Body of pancreas (tissue), 4 donors: ENCODE measurements at regions not wholly inside any gene's neighbourhood (a gene's known extent, or its start where the extent isn't known, plus 50 kb on each side); places are given as distances from the start of the nearest gene placed in this dataset.

ENCODE experiments used
- ATAC-seq: fragments of 150-250 bp; one replicate; pipeline ENCODE4 v1.9.1; 2016
- DNase-seq, 4 donors: peaks; one replicate each; pipeline ENCODE4 v3.0.0-alpha.2; 2019
- H3K27ac ChIP-seq, 4 donors: fragments of 200-600 bp; sonication (generic); 1 replicate in 3 of 4; 2 replicates in 1 of 4; pipeline versions ENCODE4 v1.5.1 to v1.6.1; 2016 to 2019; ENCODE audit warnings: mild to moderate bottlenecking in 1 of 4, mixed read lengths in 1 of 4, moderate library complexity in 1 of 4
- H3K27me3 ChIP-seq, 2 donors: fragments of 200-600 bp; sonication (generic); one replicate each; pipeline ENCODE4 v1.6.0; 2016; ENCODE audit warnings: mild to moderate bottlenecking in 1 of 2
- H3K36me3 ChIP-seq, 2 donors: fragments of 200-600 bp; sonication (generic); replicated peaks in 1 of 2; 2 replicates each; pipeline ENCODE4 v1.5.1; 2016; ENCODE audit warnings: low read depth in 2 of 2; ENCODE audit not compliant: insufficient read depth in 1 of 2
- H3K4me1 ChIP-seq: fragments of 200-600 bp; sonication (generic); one replicate; pipeline ENCODE4 v1.6.0; 2016
- H3K4me3 ChIP-seq, 2 donors: fragments of 200-600 bp; sonication (generic); 1 replicate in 1 of 2; 2 replicates in 1 of 2; pipeline ENCODE4 v1.5.1; 2016 to 2019
- H3K9me3 ChIP-seq, 3 donors: fragments of 200-600 bp; sonication (generic); 1 replicate in 2 of 3; 2 replicates in 1 of 3; pipeline ENCODE4 v1.5.1; 2016
- CTCF ChIP-seq, 7 experiments: fragments of 450-650 bp in 4 of 7; fragments of 200-600 bp in 3 of 7; sonication (generic) in 3 of 7; IDR thresholded peaks; one replicate each; pipeline ENCODE4 v1.5.1; 2016 to 2019; ENCODE audit warnings: antibody characterized with exemption in 7 of 7
- POLR2A ChIP-seq, 3 donors: fragments of 450-650 bp; IDR thresholded peaks; one replicate each; pipeline ENCODE4 v1.6.1; 2016; ENCODE audit warnings: antibody characterized with exemption in 3 of 3, mild to moderate bottlenecking in 2 of 3
- WGBS, 2 donors: methylation state at CpG; one replicate each; pipeline ENCODE4 v1.1.5; 2017; 5-methylcytosine and 5-hydroxymethylcytosine counted together
- intact Hi-C: fragments of 100-400 bp; cut with DNase I; formaldehyde crosslinking; loops from one replicate; pipeline ENCODE4 v1.15.1; 2023

DNA sequence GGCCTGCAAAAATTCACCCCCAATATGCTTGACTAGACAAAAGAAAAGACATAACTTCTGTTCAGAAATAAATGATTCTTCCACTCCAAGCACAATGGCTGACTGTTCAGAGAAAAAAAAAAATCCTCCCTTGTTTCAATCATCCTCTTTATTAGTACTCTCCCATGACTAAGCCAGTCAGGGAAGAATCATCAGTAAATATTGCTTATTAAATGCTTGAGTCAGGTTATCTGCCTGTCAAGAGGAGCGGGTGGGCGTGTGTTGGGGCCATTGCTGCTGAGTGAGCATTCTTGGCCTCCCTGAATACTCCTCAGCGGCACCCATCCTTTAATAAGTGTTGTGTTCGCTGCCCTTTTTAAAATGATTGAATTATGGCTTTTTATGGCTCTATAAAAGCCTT, 1334.8 kb upstream of the CELF4 start:
- intact Hi-C loops, result no loop called here
- Histone ChIP-seq H3K9me3 (no peaks in the 10 kb centered on the region), H3K4me1 (no peaks in the 10 kb centered on the region), H3K36me3 (no peaks in the 10 kb centered on the region), H3K27me3 (no peaks in the 10 kb centered on the region), H3K4me3 (no peak overlapping the region), H3K27ac (no peak overlapping the region)
- ATAC-seq (no peak), DNase-seq (no peak)
- 62 to 75% methylated on average over 4 of the region's 4 CpGs for WGBS, 2 donors
- TF ChIP-seq CTCF (IDR thresholded peaks at IDR 0.05) (no peak), POLR2A (IDR thresholded peaks at IDR 0.05) (no peak)

DNA sequence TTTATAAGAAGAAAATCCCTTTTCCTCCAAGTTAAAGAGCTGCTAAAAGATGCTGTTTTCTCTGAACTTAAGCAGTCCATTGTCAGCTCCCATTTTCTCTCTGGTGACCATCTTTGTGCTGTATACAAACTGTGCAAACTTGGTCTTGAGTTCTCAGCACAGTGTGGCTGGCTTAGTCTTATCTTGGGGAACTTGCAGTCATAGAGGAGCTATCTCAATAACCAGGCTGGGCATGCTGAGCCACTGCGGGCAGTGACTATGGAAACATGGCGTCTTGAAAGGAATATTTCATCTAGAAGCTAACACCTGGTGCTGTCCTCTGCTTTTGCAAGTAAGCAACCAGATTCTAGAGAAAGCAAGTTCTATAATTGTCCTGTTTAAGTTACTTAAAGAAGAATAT, 1334.4 kb upstream of the CELF4 start:
- Histone ChIP-seq H3K27me3 (no peaks in the 10 kb centered on the region), H3K9me3 (no peaks in the 10 kb centered on the region), H3K4me3 (no peak overlapping the region), H3K27ac (no peak overlapping the region), H3K36me3 (no peaks in the 10 kb centered on the region), H3K4me1 (no peaks in the 10 kb centered on the region)
- no peak for ATAC-seq
- intact Hi-C loops, result no loop called here
- TF ChIP-seq POLR2A (IDR thresholded peaks at IDR 0.05) (no peak), CTCF (IDR thresholded peaks at IDR 0.05) (no peak)
- WGBS, 2 donors, result 69 to 72% methylated on average over 2 of the region's 2 CpGs
- no peak for DNase-seq

DNA sequence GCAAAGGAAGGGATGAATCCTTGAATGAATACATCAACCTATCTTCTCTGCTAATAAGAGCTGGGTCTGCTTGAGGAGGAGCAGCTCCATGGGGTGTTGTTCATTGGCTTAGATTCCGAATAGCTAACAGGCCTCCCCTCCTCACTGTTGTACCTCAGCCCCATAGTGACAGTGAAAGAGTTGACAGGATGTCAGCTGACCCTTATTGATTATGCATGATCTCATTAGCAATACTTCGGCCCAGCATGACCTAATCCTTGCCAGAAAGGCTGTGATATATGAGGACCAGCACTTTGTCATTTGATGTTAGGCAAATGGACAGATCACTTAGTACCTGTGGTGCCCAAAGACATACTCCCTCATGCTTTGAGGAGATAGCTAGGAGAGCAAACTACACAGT, 1333.7 kb upstream of the CELF4 start:
- intact Hi-C loops, result no loop called here
- Histone ChIP-seq H3K36me3 (no peaks in the 10 kb centered on the region), H3K27me3 (no peaks in the 10 kb centered on the region), H3K27ac (no peak overlapping the region), H3K9me3 (no peaks in the 10 kb centered on the region), H3K4me3 (no peak overlapping the region), H3K4me1 (no peaks in the 10 kb centered on the region)
- TF ChIP-seq CTCF (IDR thresholded peaks at IDR 0.05) (no peak), POLR2A (IDR thresholded peaks at IDR 0.05) (no peak)
- no peak for ATAC-seq
- WGBS, 2 donors, result 42 to 44% methylated on average over 2 of the region's 2 CpGs
- no peak for DNase-seq

DNA sequence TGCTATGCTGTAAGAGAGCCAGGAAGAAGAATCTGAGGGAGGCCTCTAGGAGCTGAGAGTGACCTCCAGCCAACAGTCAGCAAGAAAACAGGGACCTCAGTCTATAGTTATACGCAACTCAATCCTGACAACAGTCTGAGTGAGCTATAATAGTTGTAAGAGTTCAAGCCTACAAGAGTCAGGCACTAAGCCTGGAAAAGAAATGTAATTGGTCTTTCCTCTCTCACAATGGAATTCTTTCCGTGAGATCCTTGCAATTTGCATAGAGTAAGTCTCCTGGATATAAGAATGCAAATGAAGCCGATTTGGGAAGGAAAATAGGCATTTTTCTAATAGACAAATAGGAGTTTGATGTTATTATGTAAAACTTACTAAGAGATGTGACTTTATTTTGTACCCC, 1332.6 kb upstream of the CELF4 start:
- TF ChIP-seq CTCF (IDR thresholded peaks at IDR 0.05), result no peak
- no peak for TF ChIP-seq POLR2A (IDR thresholded peaks at IDR 0.05)
- DNase-seq (no peak), ATAC-seq (no peak)
- H3K4me1 ChIP-seq, result no peaks in the 10 kb centered on the region
- H3K36me3 ChIP-seq, result no peaks in the 10 kb centered on the region
- no peaks in the 10 kb centered on the region for H3K9me3 ChIP-seq
- no peak overlapping the region for H3K27ac ChIP-seq
- WGBS, 2 donors, result 32 to 43% methylated on average over 3 of the region's 3 CpGs
- no peaks in the 10 kb centered on the region for H3K27me3 ChIP-seq
- intact Hi-C loops, result no loop called here
- H3K4me3 ChIP-seq, result no peak overlapping the region

DNA sequence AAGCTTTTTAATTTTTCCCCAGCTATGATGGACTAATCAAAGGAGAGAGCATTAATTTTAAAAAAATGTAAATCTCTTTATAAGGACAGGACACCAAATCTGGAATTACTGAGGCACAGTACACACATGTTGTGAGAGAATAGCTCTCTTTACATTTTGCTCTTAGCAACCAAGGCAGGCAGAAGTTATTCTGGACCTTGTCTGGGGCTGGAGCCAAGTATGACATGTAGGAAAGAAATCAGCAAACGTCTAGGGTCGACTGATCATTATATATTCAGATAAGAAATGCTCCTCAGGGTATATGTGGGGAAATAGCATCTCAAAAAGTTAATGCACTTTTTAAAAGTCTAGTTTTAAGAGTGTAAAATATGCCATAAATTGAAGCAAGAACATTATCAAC, 1330.0 kb upstream of the CELF4 start:
- Histone ChIP-seq H3K36me3 (no peaks in the 10 kb centered on the region), H3K4me3 (no peak overlapping the region), H3K4me1 (no peaks in the 10 kb centered on the region), H3K9me3 (no peaks in the 10 kb centered on the region), H3K27ac (no peak overlapping the region), H3K27me3 (no peaks in the 10 kb centered on the region)
- no peak for TF ChIP-seq POLR2A (IDR thresholded peaks at IDR 0.05)
- TF ChIP-seq CTCF (IDR thresholded peaks at IDR 0.05), result no peak
- no peak for DNase-seq
- no peak for ATAC-seq
- intact Hi-C loops, result no loop called here
- 11 to 33% methylated on average over 2 of the region's 2 CpGs for WGBS, 2 donors
